Activated CD4-positive, alpha-beta T cell treated with anti-CD3 and anti-CD28 coated beads, Interleukin-10, Interleukin-2, amounts not matched to agents 100 ng/mL and 50 ng/mL, durations not matched to agents 16 hours and 8 hours (primary cell): ENCODE measurements at regions not wholly inside any gene's neighbourhood (a gene's known extent, or its start where the extent isn't known, plus 50 kb on each side); places are given as distances from the start of the nearest gene placed in this dataset.

Experiments used
- DNase-seq: peaks from one replicate; pipeline ENCODE4 v3.0.0-alpha.2; 2020

DNA sequence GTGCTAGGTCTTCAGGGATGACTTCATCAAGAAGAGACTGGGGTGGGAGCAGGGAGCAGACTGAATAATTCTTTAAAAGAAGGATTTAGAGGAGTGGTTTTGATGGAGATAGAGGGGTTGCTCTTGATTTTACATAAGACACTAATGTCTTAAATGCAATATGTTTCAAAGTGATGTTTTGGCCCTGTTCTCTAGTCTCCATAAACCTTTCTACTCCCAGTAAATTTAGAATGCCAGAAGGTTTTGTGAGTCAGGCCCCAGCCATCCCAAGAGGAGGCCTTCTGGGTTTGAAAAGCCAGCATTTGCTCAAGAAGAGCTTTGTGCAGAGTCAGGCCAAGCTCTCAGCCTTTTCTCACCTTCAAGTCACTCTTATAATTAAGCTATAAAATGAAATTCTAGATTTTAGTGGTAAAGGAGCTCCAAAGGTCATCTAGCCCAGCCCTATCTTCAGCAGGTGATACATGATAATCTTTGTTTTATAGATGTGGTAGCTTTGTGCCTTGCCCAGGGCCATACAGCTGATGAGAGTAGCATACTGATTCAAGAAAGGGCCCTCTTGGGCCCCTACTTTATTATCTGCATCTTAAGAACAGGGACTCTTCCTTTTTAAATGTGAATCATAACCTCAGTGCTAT lies 122.8 kb upstream of the MTNR1B start:
- DNase-seq = no peak

DNA sequence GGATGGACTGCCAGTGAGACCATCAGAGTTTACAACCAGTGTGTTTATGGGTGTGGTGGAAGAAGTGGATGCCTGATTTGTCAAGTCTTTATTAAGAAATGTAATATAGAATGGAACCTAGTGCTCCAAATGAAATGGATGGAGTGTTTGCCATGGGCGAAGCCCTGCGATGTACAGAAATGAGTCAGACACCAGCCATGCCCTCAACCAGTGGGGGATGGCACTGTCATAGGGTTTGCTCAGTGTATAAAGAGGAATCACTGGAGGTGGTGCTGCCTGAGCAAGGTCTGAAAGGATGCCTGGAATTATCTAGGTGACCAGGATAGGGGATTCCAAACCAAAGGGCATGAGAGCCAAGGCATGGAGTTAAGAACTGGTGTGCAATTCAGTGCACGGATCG lies 120.9 kb upstream of the MTNR1B start:
- DNase-seq = no peak

DNA sequence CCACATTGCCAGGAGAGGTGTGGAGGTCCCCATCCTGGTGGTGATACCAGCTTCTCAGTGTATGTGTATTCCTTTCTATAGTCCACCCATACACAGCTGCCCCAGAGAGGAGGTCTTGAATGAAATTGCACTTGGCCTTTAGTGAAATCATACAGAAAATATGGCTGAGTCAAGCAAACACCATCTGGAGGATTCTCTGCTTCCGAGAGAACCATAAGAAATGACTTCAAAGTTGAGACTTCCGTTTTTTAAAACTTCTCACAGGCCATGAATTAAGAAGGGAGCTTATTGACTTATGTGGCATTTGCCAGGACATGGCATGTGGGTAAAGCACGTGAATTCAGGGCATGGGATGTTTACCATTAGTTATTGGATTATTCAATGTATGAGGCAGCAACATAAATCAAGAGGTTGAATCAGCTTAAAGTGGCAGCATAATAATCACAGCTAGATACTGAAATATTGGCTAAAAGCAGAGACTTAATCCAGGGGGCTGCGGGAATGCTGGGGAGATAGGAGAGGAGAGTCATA lies 119.1 kb upstream of the MTNR1B start:
- no peak for DNase-seq

DNA sequence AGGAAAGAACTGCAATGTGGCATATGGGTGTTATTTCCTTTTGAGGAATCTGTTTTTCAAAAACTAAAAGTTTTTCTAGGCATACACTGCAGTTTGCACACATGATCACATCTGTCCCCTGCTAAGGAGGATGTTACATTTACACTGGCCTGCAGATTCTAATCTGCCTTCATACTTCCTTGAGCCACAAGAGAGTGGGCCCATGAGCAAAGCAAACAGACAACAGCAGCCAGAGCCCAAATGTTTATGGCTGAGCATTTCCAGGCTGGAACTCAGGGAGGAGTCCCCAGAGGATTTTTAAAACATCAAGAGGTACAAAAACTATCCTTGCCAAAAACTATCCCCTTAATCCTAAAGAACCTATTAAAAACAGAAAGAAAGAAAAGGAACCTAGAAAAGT lies 117.2 kb upstream of the MTNR1B start:
- DNase-seq = no peak

DNA sequence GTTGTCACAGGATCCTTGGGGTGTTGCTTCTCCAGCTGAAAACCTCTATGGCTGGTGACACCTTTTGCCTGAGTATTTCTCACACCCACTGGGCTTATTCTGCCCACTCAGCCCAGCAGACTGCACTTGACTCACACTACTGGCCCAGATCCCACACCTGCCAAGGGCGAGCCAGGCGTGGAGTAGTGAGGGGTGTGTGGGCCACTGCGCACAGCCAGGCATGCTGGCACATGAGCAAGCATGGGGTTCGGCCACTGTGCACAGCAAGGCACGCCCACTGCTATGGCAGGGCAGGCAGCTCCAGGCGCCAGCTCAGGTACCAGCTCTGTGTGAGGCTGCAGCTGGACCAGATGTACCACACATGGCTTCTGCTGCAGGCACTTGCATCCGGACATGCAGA lies 116.5 kb upstream of the MTNR1B start:
- no peak for DNase-seq

DNA sequence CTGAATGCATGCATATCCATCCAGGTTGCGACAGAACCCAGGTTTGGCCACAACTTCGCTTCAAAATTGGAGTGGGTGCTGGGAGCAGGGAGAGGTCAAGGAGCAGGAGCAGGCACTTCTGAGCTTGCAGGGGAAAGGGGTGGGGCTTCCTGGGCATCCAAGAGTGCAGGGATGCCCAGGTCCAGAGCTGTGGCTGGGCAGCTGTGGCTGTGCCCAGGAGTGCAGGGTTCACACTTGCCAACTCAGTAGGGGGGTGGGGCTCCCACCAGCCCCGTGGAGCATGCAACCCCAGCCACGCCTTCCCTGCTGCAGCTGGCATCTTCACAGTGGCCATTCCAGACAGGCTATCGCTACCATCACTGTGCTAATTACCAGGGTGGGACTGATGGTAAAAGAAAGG lies 115.3 kb upstream of the MTNR1B start:
- DNase-seq = no peak

DNA sequence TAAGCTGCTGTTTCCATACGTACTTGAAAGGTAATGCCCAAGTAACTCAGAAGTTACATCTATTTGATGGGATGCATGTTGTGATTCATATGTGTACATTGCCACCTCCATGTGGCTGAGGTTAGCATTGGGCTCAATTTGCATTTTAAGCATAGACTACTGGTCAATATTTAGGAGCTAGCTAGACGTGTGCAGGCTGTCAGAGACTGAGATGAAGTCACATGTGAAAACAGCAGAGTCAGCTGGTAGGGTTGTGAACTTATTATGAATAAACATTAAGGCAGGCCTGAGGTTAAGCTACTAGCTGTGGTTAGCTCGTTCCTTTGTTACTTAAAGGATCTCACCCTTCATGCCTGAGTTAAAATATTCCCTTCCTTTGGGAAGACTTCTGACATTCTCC lies 114.5 kb upstream of the MTNR1B start:
- DNase-seq = no peak

DNA sequence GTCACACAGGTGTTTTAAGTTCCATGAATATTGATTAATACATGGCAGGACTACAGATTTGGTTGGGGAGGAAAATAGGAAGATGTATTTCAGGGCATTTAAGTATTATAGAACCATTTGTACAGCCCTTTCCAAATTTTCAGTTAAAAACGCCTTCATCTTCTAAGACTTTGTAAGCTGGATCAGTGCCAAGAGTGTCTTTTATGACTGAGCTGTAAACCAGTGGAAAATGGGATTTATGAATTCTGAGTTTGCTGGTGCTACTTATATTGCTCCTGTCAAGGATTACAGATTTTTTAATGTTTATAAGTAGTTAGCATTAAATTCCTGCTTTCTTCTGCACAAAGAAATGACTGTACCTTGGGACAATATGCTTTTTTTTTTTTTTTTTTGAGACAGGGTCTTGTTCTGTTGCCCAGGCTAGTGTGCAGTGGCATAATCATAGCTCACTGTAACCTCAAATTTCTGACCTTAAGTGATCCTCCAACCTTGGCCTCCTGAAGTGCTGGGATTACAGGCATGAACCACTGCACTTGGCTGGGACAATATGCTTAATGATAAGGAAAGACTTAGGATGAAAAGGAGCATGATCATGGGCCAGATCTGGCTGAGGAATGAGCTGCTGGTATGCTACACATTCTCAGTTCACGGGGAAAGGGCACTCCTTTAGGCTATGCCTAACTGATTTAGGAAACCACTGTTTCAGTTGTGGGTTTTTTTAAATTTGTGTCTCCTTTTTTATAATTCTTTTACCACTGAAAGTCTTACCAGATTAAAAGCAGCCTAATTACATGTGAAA lies 113.6 kb upstream of the MTNR1B start:
- DNase-seq = no peak

DNA sequence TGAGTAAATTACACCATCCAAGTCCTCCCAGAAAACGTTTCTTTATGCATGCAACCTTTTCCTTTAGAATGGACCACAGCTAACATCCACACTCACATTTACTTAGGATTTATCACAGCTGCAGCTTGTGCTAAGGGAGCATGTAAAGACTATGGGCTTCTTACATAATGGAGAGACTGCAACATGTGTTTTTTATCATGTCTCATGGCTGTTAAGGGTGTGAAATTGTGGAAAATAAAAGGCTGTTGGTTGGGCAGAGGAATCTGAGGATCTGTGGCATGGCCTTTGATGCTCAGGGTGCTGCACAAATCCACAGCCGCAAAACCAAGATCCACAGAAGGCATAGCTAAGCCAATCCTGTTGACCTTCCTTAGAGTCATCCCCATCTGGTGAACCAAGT lies 112.0 kb upstream of the MTNR1B start:
- no peak for DNase-seq

DNA sequence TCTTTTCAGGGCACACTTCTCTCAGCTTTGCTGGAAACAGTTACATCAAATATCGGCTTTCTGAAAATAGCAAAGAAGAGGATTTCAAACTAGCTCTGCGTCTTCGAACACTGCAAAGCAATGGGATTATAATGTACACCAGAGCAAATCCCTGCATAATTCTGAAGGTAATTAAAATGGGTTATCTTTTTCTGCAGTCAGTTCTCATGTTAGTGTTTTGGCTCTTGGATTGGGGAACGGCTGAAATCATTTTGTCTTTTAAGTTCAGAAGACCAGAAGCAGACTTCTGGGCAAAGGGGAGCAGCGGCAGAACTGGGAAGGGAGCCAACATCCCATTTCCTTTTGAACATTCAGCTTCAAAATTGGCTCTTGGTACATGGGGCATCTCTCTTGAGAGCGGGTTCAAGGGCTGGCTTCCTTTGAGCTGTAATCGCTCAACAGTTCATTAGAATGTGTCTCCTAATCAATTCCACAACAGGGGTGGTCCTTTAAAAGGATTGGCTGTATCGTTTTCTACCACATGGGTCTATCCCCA lies 110.2 kb upstream of the MTNR1B start:
- no peak for DNase-seq

DNA sequence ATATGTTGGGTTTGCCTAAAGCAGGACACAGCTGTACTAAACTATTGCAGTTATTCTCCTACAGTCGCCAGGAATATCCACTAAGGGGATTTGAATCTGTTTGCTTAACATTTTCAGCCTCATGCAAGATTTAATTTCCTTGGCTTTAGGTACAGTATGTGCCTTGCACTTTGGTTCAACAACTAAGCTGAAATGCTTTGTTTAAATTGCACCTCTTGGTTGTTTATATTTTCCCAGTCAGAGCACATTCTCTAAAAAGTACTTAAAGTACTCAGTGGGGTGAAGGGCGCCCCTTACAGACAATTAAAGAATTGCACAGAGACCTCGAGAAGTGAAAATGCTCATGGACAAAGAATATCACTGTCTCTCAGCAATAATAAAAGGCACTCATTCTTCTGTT lies 107.8 kb upstream of the MTNR1B start:
- no peak for DNase-seq

DNA sequence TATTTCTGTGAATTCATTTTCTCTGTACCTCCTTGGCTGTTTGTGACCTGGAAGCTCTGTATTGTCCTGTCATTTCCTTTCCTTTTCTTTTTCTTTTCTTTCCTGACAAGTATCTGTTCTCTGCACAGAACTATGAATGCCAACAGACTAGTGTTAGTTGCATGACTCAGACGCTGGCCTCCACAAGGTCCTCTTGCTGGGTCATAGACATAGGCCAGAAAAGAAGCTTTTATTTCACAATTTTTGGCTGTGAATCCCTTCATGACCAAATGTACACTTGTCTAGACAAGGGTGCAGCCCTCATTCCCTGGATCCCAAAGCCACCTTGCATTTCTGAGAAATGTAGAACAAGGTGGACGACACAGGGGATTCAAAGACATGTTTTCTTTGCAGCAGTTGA lies 104.1 kb upstream of the MTNR1B start:
- no peak for DNase-seq

DNA sequence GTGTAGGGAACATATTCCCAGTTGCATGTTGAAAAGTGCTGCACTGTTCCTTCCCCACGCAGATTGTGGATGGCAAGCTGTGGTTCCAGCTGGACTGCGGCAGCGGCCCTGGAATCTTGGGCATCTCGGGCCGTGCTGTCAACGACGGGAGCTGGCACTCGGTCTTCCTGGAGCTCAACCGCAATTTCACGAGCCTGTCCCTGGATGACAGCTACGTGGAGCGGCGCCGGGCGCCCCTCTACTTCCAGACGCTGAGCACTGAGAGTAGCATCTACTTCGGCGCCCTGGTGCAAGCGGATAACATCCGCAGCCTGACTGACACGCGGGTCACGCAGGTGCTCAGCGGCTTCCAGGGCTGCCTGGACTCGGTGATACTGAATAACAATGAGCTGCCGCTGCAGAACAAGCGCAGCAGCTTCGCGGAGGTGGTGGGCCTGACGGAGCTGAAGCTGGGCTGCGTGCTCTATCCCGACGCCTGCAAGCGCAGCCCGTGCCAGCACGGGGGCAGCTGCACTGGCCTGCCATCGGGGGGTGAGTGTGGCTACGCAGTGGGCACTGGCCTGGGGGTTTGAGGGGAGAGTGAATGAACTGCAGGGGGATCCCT lies 102.7 kb upstream of the MTNR1B start:
- no peak for DNase-seq

DNA sequence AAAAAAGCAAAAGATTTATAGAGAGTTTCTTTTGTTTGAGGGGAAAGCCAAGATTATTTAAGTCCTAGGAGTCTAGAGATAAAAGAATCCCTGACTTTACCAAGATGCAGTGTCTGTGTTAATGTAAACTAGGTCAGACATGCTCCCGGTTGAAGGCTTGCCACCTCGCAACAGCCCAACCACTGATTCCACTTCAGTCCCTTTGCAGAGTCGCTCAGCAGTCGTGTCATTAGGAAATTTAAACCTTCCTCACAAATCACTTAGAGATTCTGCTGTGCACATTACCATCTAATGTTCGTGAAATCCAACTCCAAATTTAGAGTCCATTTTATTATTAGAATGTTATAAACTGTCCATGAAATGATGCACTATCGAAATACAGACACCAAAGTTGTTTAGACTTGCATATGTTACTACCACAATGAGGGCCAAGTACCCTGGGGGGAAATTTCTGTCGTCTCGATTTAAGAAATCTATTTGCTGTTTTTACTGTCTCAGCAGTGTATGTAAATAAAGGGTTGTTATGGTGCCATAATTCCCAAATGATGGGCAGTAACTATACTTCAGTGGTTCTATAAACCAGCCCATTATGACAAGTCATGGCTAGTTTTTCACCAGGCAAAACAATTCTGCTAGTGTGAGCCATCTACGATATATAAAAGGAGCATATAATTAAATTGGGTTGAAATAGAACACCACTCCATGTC lies 101.4 kb upstream of the MTNR1B start:
- no peak for DNase-seq

DNA sequence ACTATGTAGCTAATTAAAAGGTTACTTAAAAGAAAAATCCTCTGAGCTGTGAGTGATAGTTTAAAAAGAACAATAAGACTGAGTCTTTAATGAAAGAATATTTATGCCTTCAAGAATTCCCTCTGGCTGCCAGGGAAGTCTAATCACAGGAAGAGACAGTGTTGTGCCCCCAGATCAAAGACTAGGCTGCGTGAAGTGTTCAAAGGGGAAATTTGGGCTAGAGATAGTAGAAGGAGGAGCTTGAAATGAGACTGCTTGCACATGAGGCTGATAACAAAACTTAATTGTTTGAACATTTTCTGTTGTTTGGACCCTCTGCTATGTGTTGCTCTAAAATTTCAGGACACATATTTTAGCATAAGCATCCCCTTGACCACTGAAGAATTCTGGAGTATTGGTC lies 99.7 kb upstream of the MTNR1B start:
- no peak for DNase-seq

DNA sequence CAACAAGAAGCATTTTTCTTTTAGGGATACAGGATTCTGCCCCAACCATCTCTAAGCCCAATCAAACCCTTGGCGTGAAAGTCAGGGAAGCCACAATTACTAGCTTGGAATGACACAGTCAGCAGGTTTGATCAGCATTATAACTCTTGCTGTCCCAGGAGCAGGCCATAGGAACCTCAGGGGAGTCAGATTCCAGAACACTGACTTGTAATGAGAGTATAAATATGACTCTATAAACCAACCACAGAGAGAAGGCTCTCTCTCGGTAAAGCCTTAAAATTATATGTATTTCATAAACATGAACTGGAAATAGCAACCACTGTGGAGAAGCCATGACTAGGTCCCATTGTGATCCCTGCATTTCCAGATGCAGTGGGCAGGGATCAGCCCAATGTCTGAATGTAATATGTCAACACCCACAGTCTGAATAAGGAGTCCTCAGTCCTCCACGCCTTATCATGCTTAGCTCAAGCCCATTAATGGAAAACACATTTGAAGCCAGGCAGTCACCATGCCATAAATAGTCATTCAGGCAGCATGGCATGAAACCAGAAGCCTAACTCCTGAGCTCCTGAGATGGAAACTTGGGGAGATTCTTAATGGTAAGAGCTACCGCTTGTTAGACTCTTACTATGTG lies 99.1 kb upstream of the MTNR1B start:
- DNase-seq = no peak

DNA sequence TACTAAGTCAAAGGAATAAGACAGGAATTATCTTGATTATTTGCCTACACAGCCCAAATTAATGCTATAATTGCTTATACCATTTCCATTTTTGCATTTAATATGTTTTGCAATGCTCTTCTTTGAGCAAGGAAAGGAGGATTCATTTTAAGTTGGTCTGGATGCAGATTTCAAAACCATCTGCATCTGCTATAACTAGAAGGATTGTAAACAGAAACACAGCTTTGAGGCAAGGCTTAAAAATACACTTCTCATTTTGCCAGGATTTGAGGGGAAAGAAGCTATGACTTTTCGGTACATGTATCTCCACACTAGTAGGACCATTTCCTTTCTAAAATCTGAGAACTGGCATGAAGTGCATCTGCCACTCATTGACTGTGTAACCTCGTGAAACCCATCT lies 95.9 kb upstream of the MTNR1B start:
- DNase-seq = no peak

DNA sequence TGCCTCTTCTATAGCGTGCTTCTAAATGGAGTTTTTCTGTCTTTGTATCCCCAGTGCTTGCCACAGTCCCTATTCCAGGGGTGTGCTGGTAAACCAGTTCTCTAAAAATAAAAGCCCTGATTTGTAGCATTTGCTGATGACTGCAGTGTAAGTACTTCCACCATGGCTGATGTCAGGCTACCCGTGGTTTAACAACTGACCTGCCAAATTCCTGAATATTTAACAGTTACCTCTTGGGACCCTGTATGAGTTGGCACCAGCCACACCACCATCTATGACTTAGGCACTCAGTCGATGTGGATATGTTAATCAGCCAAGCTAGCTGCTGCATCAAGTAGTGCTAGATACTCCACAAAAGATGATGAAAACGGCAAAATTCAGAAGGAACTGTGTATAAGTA lies 94.0 kb upstream of the MTNR1B start:
- DNase-seq = no peak

DNA sequence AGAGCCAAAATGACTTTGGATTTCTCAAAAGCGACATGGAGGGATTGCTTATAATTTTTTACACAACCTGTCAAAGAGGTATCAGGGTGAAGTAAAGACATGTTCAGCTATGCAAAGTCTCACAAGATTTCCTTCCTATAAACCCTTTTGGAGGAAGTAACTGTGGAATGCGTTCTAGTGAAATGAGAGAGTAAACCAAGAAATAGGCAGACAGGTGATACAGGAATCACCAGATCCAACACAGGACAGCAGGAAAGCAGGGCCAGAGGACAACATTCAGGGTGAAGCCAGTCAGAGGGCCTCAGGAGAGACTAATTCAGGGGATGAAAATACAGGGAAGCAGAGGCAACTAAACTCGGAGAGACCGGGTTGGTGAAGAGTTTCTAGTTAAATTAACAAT lies 90.4 kb upstream of the MTNR1B start:
- DNase-seq = no peak

DNA sequence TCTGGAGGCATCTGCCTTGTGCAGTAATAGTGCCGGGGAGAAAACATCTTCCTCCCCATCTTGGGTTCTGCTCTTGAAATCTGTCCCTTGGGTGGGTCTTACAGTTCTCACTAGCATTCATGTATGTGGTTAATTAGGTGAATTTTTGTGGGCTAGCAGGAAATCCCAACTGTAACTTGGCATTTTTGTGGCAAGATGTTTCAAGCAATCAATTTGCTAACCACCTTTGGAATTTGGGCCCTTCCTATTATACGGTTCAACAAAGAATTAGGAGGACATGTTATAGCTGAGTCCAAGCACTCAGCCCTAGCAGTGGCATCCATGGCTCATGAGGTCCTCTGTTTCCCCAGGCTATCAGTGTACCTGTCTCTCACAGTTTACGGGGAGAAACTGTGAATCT lies 89.1 kb upstream of the MTNR1B start:
- DNase-seq = no peak

DNA sequence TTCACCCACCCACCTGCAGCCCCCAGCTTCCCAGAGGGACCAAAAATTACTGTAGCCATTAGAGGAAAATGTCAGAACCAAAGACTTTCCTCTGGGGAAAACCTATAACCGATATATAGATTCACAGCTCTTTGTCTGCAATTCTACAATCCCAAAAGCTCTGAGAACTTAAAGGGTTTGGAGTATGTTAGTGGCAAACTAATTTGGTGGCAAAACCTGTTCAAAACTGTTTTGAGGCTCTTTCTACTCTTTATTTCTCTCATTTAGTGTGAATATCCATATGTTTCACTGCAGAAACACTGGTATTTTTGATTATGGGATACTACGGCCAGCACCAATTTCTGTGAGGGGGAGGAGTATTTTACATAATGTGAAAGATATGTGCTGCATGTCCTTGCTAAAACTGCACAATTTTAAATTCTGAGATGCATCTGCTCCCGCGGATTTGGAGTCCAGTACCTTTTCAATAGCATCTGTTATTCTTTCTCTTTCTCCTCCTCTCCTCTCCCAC lies 87.5 kb upstream of the MTNR1B start:
- DNase-seq = no peak

DNA sequence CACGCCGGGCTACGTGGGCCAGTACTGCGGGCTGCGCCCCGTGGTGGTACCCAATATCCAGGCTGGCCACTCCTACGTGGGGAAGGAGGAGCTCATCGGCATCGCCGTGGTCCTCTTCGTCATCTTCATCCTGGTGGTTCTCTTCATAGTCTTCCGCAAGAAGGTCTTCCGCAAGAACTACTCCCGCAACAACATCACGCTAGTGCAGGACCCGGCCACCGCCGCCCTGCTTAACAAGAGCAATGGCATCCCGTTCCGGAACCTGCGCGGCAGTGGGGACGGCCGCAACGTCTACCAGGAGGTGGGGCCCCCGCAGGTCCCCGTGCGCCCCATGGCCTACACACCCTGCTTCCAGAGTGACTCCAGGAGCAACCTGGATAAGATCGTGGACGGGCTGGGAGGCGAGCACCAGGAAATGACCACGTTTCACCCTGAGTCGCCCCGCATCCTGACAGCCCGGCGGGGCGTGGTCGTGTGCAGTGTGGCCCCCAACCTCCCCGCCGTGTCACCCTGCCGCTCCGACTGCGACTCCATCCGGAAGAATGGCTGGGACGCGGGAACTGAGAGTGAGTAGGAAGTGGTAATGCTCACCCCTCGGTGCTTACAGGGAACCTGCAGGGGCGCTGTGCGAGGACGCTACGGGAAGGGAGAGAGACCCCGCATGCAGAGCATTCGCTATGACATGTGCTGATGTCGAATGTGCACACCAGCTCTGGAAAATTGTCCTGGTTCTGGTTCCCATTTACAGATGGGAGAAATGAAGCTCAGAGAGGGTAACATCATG lies 86.4 kb upstream of the MTNR1B start:
- DNase-seq = no peak
